Astrocyte of the spinal cord (primary cell): ENCODE measurements at regions not wholly inside any gene's neighbourhood (a gene's known extent, or its start where the extent isn't known, plus 50 kb on each side); places are given as distances from the start of the nearest gene placed in this dataset.

Experiments used
- DNase-seq: peaks from one replicate; pipeline ENCODE4 v3.0.0; 2011; ENCODE audit warnings: low read depth, low spot score
- H3K4me3 ChIP-seq: 2 replicates; pipeline ENCODE4 v1.5.1; 2011; ENCODE audit warnings: low read depth, mild to moderate bottlenecking, low read length, moderate library complexity
- CTCF ChIP-seq: IDR thresholded peaks from 2 replicates; pipeline ENCODE4 v1.5.1; 2012; ENCODE audit warnings: low read depth, mild to moderate bottlenecking, low read length, inconsistent platforms
- in situ Hi-C: cut with HindIII; loops from 2 replicates; pipeline ENCODE4 v1.10.0; 2017; ENCODE audit warnings: low sequenced_read_pairs

GRCh38 chr11:122395282-122395681 lies 260.2 kb upstream of the UBASH3B start:
- H3K4me3 ChIP-seq: no peak overlapping the region
- in situ Hi-C loops: no loop called here
- TF ChIP-seq CTCF: no peak
- no peak for DNase-seq

DNA sequence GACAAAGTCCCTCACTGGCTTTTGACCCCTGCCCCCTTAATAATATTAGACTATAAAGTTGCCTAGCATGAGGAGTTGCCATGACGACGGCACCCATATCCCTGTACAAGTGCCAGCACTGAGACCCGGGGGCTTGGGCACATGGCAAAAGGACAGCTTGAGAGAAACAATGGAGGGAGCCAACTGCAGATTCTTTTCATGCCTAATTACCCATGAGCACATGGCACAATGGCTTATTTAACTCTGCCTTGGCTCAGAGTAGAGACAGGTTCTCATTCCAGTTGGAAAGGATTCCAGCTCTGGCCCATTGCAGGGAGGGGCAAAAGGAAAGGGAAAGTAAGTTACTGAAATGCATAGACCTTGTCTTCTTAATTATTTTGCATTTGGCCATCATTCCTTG lies 261.2 kb upstream of the UBASH3B start:
- DNase-seq: no peak
- in situ Hi-C loops: no loop called here
- no peak for TF ChIP-seq CTCF
- H3K4me3 ChIP-seq: no peak overlapping the region

DNA sequence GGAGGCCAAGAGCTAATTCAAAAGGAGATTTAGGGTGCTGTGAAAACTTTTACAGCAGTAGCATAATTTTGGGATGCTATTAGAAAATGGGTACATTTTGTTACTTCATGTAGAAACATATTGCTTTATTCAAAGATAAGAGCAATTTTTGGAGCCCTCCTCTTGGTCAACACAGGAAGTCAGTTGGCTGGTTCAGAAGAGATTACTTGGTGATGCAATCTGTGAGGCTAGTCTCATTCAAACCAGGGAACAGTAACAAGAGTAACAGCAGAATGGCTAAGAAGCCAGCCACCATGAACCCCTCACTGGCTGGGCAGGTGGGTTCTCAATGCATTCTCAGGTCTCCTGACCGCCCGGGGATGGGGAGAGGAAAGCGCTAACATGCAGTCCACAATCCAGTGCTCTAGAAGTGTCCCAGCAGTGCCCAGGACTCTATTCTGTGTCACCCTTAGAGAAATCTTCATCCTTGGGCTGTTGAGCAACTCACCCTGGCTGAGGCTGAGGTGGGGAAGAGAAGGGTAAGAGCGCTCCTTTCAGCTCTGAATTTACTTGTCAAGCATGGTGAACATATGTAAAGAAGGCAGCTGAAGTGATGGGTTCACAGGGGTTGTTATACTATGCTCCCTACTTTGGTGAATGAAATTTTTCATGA lies 262.2 kb upstream of the UBASH3B start:
- H3K4me3 ChIP-seq: no peak overlapping the region
- no peak for TF ChIP-seq CTCF
- DNase-seq: no peak
- in situ Hi-C loops: no loop called here

- no peak for DNase-seq
- in situ Hi-C loops: no loop called here
- TF ChIP-seq CTCF: no peak
- no peak overlapping the region for H3K4me3 ChIP-seq
Measured at GRCh38 chr11:122392508-122392907, 263.0 kb upstream of the UBASH3B start.

DNA sequence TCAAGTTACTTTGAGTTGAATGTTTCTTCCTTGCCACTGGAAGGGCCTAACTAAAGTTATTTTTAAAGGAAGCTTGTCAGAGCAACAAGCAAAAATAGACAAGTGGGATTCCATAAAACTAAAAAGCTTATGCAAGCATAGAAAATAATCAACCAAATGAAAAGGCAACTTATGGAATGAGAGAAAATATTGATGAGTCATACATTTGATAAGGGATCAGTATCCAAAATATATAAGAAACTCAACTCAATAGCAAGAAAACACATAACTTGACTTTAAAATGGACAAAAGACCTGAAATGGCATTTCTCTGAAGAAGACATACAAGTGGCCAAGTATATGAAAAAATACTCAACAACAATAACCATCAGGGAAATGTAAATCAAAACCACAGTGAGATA lies 264.5 kb upstream of the UBASH3B start:
- DNase-seq: no peak
- in situ Hi-C loops: no loop called here
- H3K4me3 ChIP-seq: no peak overlapping the region
- no peak for TF ChIP-seq CTCF

DNA sequence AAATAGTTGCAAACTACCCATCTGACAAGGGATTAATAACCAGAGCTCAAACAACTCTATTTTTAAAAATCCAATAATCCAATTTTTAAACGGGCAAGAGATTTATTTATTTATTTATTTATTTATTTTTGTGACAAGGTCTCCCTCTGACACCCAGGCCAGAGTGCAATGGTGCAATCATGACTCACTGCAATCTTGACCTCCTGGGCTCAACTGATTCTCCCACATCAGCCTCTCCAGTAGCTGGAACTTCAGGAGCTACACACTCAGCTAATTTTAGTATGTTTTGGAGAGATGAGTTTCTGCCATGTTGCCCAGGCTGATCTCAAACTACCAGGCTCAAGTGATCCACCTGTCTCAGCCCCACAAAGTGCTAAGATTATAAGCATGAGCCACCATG lies 267.2 kb upstream of the BLID start:
- DNase-seq: no peak
- in situ Hi-C loops: no loop called here
- H3K4me3 ChIP-seq: no peak overlapping the region
- no peak for TF ChIP-seq CTCF
